Progenitor cell of endocrine pancreas (in vitro differentiated cells): ENCODE measurements at regions not wholly inside any gene's neighbourhood (a gene's known extent, or its start where the extent isn't known, plus 50 kb on each side); places are given as distances from the start of the nearest gene placed in this dataset.

Experiments
- DNase-seq: peaks from one replicate; pipeline ENCODE4 v3.0.0; 2021; ENCODE audit warnings: low spot score; ENCODE audit not compliant: unreplicated experiment
- H3K27ac Mint-ChIP-seq: 2 replicates; pipeline ENCODE4 v1.8.0; 2021; ENCODE audit warnings: mild to moderate bottlenecking, moderate library complexity, mixed read lengths
- H3K27me3 Mint-ChIP-seq: 2 replicates; pipeline ENCODE4 v1.8.0; 2021; ENCODE audit warnings: mixed read lengths
- H3K36me3 Mint-ChIP-seq: 2 replicates; pipeline ENCODE4 v1.8.0; 2022; ENCODE audit warnings: mixed read lengths; ENCODE audit not compliant: insufficient read depth
- H3K4me1 Mint-ChIP-seq: 2 replicates; pipeline ENCODE4 v1.8.0; 2021; ENCODE audit warnings: low read depth, mixed read lengths
- H3K4me3 Mint-ChIP-seq: 2 replicates; pipeline ENCODE4 v1.8.0; 2021; ENCODE audit warnings: low read depth, mild to moderate bottlenecking, moderate library complexity, mixed read lengths
- H3K9me3 Mint-ChIP-seq: 2 replicates; pipeline ENCODE4 v1.8.0; 2021; ENCODE audit warnings: low read depth, mixed read lengths
- CTCF ChIP-seq: fragments of 200-600 bp; sonication (generic); IDR thresholded peaks from one replicate; pipeline ENCODE4 v1.5.0; 2021; ENCODE audit warnings: antibody characterized with exemption, mild to moderate bottlenecking; ENCODE audit not compliant: unreplicated experiment

- no peak for TF ChIP-seq CTCF
- Mint-ChIP-seq H3K36me3 (no peaks in the 10 kb centered on the region), H3K27me3 (peaks cover 4% of the 10 kb centered on the region), H3K4me3 (no peak overlapping the region), H3K4me1 (no peaks in the 10 kb centered on the region), H3K9me3 (no peaks in the 10 kb centered on the region), H3K27ac (no peak overlapping the region)
- no peak for DNase-seq
These were observed 359.6 kb downstream of the DEPDC1B start for GRCh38 chr5:60340326-60340725.

GRCh38 chr5:60339691-60340201 is 360.2 kb downstream of the DEPDC1B start:
- no peak for TF ChIP-seq CTCF
- no peak for DNase-seq
- Mint-ChIP-seq H3K9me3 (no peaks in the 10 kb centered on the region), H3K4me1 (peaks cover 4% of the 10 kb centered on the region), H3K36me3 (no peaks in the 10 kb centered on the region), H3K4me3 (no peak overlapping the region), H3K27me3 (peaks cover 4% of the 10 kb centered on the region), H3K27ac (no peak overlapping the region)

GRCh38 chr5:60338846-60339245 is 361.1 kb downstream of the DEPDC1B start:
- Mint-ChIP-seq H3K9me3 (no peaks in the 10 kb centered on the region), H3K4me3 (no peak overlapping the region), H3K4me1 (peaks cover 10% of the 10 kb centered on the region), H3K27me3 (peaks cover 4% of the 10 kb centered on the region), H3K36me3 (no peaks in the 10 kb centered on the region), H3K27ac (no peak overlapping the region)
- TF ChIP-seq CTCF = no peak
- no peak for DNase-seq

GRCh38 chr5:60336491-60336890 is 363.5 kb downstream of the DEPDC1B start:
- Mint-ChIP-seq H3K4me1 (peaks cover 12% of the 10 kb centered on the region), H3K36me3 (no peaks in the 10 kb centered on the region), H3K27me3 (peaks cover 4% of the 10 kb centered on the region), H3K27ac (no peak overlapping the region), H3K9me3 (no peaks in the 10 kb centered on the region), H3K4me3 (no peak overlapping the region)
- TF ChIP-seq CTCF = no peak
- DNase-seq = no peak

- Mint-ChIP-seq H3K27ac (no peak overlapping the region), H3K4me3 (no peak overlapping the region), H3K36me3 (no peaks in the 10 kb centered on the region), H3K4me1 (peaks cover 14% of the 10 kb centered on the region), H3K9me3 (no peaks in the 10 kb centered on the region), H3K27me3 (peaks cover 4% of the 10 kb centered on the region)
- TF ChIP-seq CTCF = no peak
- no peak for DNase-seq
These were observed 364.1 kb downstream of the DEPDC1B start for GRCh38 chr5:60335913-60336312.
